Keratinocyte (primary cell): ENCODE measurements at regions not wholly inside any gene's neighbourhood (a gene's known extent, or its start where the extent isn't known, plus 50 kb on each side); places are given as distances from the start of the nearest gene placed in this dataset.

ENCODE experiments used
- DNase-seq: peaks from one replicate; pipeline ENCODE4 v3.0.0-alpha.2; 2011; ENCODE audit warnings: low read depth, missing footprints, low spot score
- FAIRE-seq: peaks from 2 replicates; lab custom pipeline; 2011; peaks lifted over from hg19 to GRCh38; lab: Jason Lieb, UNC
- H2AFZ ChIP-seq: 2 replicates; pipeline ENCODE4 v1.6.0; 2012; ENCODE audit warnings: low read length, control low read depth, inconsistent platforms; ENCODE audit not compliant: control insufficient read depth
- H3K27ac ChIP-seq: 2 replicates; pipeline ENCODE4 v1.5.1; 2011; ENCODE audit warnings: low read length; ENCODE audit not compliant: control insufficient read depth, insufficient read depth
- H3K27me3 ChIP-seq: 3 replicates; pipeline ENCODE4 v1.6.0; 2011; ENCODE audit warnings: low read length; ENCODE audit not compliant: control insufficient read depth, insufficient read depth; ENCODE audit errors: extremely low read depth
- H3K36me3 ChIP-seq, 2 experiments: 2 replicates in 1 of 2; 3 replicates in 1 of 2; pipeline ENCODE4 v1.5.1; 2011; ENCODE audit warnings: low read length in 2 of 2, mild to moderate bottlenecking in 1 of 2; ENCODE audit not compliant: control insufficient read depth in 2 of 2, insufficient read depth in 2 of 2; ENCODE audit errors: extremely low read depth in 1 of 2
- H3K4me1 ChIP-seq: 3 replicates; pipeline ENCODE4 v1.5.1; 2011; ENCODE audit warnings: low read length; ENCODE audit not compliant: control insufficient read depth, insufficient read depth; ENCODE audit errors: extremely low read depth
- H3K4me2 ChIP-seq: 3 replicates; pipeline ENCODE4 v1.6.0; 2011; ENCODE audit warnings: low read depth, low read length; ENCODE audit not compliant: control insufficient read depth, insufficient read depth; ENCODE audit errors: extremely low read depth
- H3K4me3 ChIP-seq, 3 experiments: fragments of 200-600 bp in 1 of 3; sonication (generic) in 1 of 3; 2 replicates in 2 of 3; 3 replicates in 1 of 3; pipeline ENCODE4 v1.5.1; 2011 to 2016; ENCODE audit warnings: low read length in 3 of 3, mild to moderate bottlenecking in 3 of 3, control low read depth in 2 of 3, inconsistent platforms in 1 of 3, low read depth in 1 of 3, mixed read lengths in 1 of 3, mixed run types in 1 of 3, moderate library complexity in 1 of 3; ENCODE audit not compliant: control insufficient read depth in 2 of 3, insufficient read depth in 2 of 3; ENCODE audit errors: extremely low read depth in 1 of 3
- H3K79me2 ChIP-seq: 2 replicates; pipeline ENCODE4 v1.6.0; 2012; ENCODE audit warnings: low read length; ENCODE audit not compliant: control insufficient read depth, insufficient read depth
- H3K9ac ChIP-seq: 3 replicates; pipeline ENCODE4 v1.6.0; 2011; ENCODE audit warnings: low read length; ENCODE audit not compliant: control insufficient read depth, insufficient read depth; ENCODE audit errors: extremely low read depth
- H3K9me1 ChIP-seq: 3 replicates; pipeline ENCODE4 v1.6.0; 2011; ENCODE audit warnings: low read length; ENCODE audit not compliant: control insufficient read depth, insufficient read depth; ENCODE audit errors: extremely low read depth
- H3K9me3 ChIP-seq: 2 replicates; pipeline ENCODE4 v1.5.1; 2012; ENCODE audit warnings: low read depth, low read length; ENCODE audit not compliant: control insufficient read depth
- H4K20me1 ChIP-seq: 3 replicates; pipeline ENCODE4 v1.6.0; 2011; ENCODE audit warnings: low read length; ENCODE audit not compliant: control insufficient read depth, insufficient read depth; ENCODE audit errors: extremely low read depth
- CTCF ChIP-seq, 3 experiments: IDR thresholded peaks in 1 of 3; conservative IDR thresholded peaks in 1 of 3; optimal IDR thresholded peaks in 1 of 3; 2 replicates in 2 of 3; 3 replicates in 1 of 3; pipeline versions ENCODE3 to v1.5.1; 2011; ENCODE audit warnings: low read length in 3 of 3, mild to moderate bottlenecking in 3 of 3, moderate library complexity in 2 of 3, control low read depth in 1 of 3, inconsistent platforms in 1 of 3; ENCODE audit not compliant: insufficient read depth in 2 of 3; ENCODE audit errors: extremely low read depth in 1 of 3
- EZH2 ChIP-seq: IDR thresholded peaks from one replicate; pipeline ENCODE4 v1.6.1; 2012; ENCODE audit warnings: inconsistent platforms, mild to moderate bottlenecking, low read length, moderate library complexity
- dilution Hi-C: fragments of 300-500 bp; cut with MboI; formaldehyde crosslinking; loops from one replicate; pipeline ENCODE4 v1.7.0; 2020; ENCODE audit warnings: low sequenced_read_pairs; ENCODE audit not compliant: extremely low pct_ligation_motif_present

- H3K4me2 ChIP-seq = no peak overlapping the region
- no peaks in the 10 kb centered on the region for H3K9me1 ChIP-seq
- H3K27me3 ChIP-seq = no peaks in the 10 kb centered on the region
- no peak overlapping the region for H2AFZ ChIP-seq
- H3K4me3 ChIP-seq = no peak overlapping the region
- no peaks in the 10 kb centered on the region for H3K36me3 ChIP-seq
- FAIRE-seq = no peak
- H3K4me1 ChIP-seq = no peaks in the 10 kb centered on the region
- dilution Hi-C loops = no loop called here
- TF ChIP-seq CTCF (optimal IDR thresholded peaks at IDR 0.05 in 1 of 3, IDR thresholded peaks at IDR 0.05 in 1 of 3, conservative IDR thresholded peaks at IDR 0.05 in 1 of 3; ENCODE audit: extremely low read depth in 1 of 3, insufficient read depth in 2 of 3, low read length in 3 of 3) (no peak), EZH2 (no peak)
- no peak overlapping the region for H3K27ac ChIP-seq
- no peaks in the 10 kb centered on the region for H3K79me2 ChIP-seq
- no peaks in the 10 kb centered on the region for H4K20me1 ChIP-seq
- H3K9ac ChIP-seq = no peak overlapping the region
- H3K9me3 ChIP-seq = no peaks in the 10 kb centered on the region
- no peak for DNase-seq
Observed at GRCh38 chr4:153989505-153989904, 200.6 kb upstream of the SFRP2 start.

- H4K20me1 ChIP-seq = no peaks in the 10 kb centered on the region
- dilution Hi-C loops = no loop called here
- DNase-seq (no peak), FAIRE-seq (no peak)
- H3K4me2 ChIP-seq = no peak overlapping the region
- H3K9ac ChIP-seq = no peak overlapping the region
- no peaks in the 10 kb centered on the region for H3K27me3 ChIP-seq
- no peaks in the 10 kb centered on the region for H3K9me1 ChIP-seq
- no peak overlapping the region for H3K27ac ChIP-seq
- H3K9me3 ChIP-seq = no peaks in the 10 kb centered on the region
- H3K36me3 ChIP-seq = no peaks in the 10 kb centered on the region
- H2AFZ ChIP-seq = no peak overlapping the region
- H3K4me1 ChIP-seq = no peaks in the 10 kb centered on the region
- TF ChIP-seq EZH2 (no peak), CTCF (optimal IDR thresholded peaks at IDR 0.05 in 1 of 3, IDR thresholded peaks at IDR 0.05 in 1 of 3, conservative IDR thresholded peaks at IDR 0.05 in 1 of 3; ENCODE audit: extremely low read depth in 1 of 3, insufficient read depth in 2 of 3, low read length in 3 of 3) (no peak)
- H3K4me3 ChIP-seq = no peak overlapping the region
- H3K79me2 ChIP-seq = no peaks in the 10 kb centered on the region
Observed at GRCh38 chr4:153988492-153989363, 199.8 kb upstream of the SFRP2 start.
